SK-N-SH (cell line): ENCODE measurements at regions not wholly inside any gene's neighbourhood (a gene's known extent, or its start where the extent isn't known, plus 50 kb on each side); places are given as distances from the start of the nearest gene placed in this dataset.

Experiments
- CTCF ChIP-seq: fragments of 200-600 bp; sonication (generic); IDR thresholded peaks from 2 replicates; pipeline ENCODE4 v1.6.1; 2017; ENCODE audit warnings: antibody characterized with exemption, mild to moderate bottlenecking, moderate library complexity
- ELF1 ChIP-seq: IDR thresholded peaks from 2 replicates; pipeline ENCODE4 v1.4.0; 2012
- EP300 ChIP-seq, 2 experiments: IDR thresholded peaks; 2 replicates each; pipeline versions ENCODE4 v1.4.0 to v1.6.1; 2012; ENCODE audit warnings: borderline replicate concordance in 1 of 2, low read depth in 1 of 2, low read length in 1 of 2
- FOSL2 ChIP-seq: IDR thresholded peaks from 2 replicates; pipeline ENCODE4 v1.4.0; 2012; ENCODE audit warnings: low read depth, mild to moderate bottlenecking, moderate library complexity, borderline replicate concordance
- POLR2AphosphoS5 ChIP-seq: IDR thresholded peaks from 2 replicates; pipeline ENCODE4 v1.6.1; 2012; ENCODE audit warnings: low read depth, low read length
- RCOR1 ChIP-seq: fragments of 150-350 bp; IDR thresholded peaks from 2 replicates; pipeline ENCODE4 v1.6.1; 2017; ENCODE audit warnings: antibody characterized with exemption, low read length
- RFX5 ChIP-seq: IDR thresholded peaks from 2 replicates; pipeline ENCODE4 v1.6.1; 2012; ENCODE audit warnings: mild to moderate bottlenecking, improper control_type of control experiment, low read length
- TAF1 ChIP-seq: IDR thresholded peaks from 2 replicates; pipeline ENCODE4 v1.6.1; 2012; ENCODE audit warnings: low read depth, mild to moderate bottlenecking, low read length, moderate library complexity, borderline replicate concordance
- TEAD4 ChIP-seq: IDR thresholded peaks from 2 replicates; pipeline ENCODE4 v1.4.0; 2012; ENCODE audit warnings: mild to moderate bottlenecking, borderline replicate concordance; ENCODE audit not compliant: insufficient read depth
- YY1 ChIP-seq: IDR thresholded peaks from 2 replicates; pipeline ENCODE4 v1.4.0; 2012; ENCODE audit warnings: low read depth, mild to moderate bottlenecking
- ZBTB33 ChIP-seq: IDR thresholded peaks from 2 replicates; pipeline ENCODE4 v1.4.0; 2012; ENCODE audit warnings: low read depth, borderline replicate concordance
- TF ChIP-seq, protein P1 (sequence below): IDR thresholded peaks from 2 replicates; pipeline ENCODE4 v1.4.0; 2012; ENCODE audit warnings: low read depth, borderline replicate concordance
- TF ChIP-seq, protein P2 (sequence below): IDR thresholded peaks from 2 replicates; pipeline ENCODE4 v1.4.0; 2012; ENCODE audit warnings: low read depth

DNA sequence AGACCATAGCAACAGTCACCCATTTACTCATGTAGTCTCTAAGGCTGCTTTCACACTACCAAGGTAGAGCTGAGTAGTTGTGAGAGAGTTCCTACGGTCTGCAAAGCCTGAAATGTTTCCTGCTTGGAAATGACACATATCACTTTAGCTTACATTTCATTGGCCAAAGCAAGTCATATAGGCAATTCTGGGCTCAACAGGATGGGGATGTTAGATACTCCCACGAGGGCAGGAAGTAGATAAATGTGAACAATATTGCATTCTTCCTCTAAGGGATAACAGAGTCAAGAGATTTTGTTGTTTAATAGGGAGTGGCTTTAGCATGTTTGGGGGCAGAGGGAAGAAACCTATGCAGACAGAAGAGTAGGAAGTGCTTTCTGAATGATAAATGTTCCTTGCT, 355.6 kb upstream of the THRB start:
- TF ChIP-seq POLR2AphosphoS5 = no peak
- TF ChIP-seq ZBTB33 = no peak
- no peak for TF ChIP-seq YY1
- no peak for TF ChIP-seq CTCF
- TF ChIP-seq ELF1 = no peak
- no peak for TF ChIP-seq RFX5
- no peak for TF ChIP-seq TAF1
- TF ChIP-seq, protein P1, sequence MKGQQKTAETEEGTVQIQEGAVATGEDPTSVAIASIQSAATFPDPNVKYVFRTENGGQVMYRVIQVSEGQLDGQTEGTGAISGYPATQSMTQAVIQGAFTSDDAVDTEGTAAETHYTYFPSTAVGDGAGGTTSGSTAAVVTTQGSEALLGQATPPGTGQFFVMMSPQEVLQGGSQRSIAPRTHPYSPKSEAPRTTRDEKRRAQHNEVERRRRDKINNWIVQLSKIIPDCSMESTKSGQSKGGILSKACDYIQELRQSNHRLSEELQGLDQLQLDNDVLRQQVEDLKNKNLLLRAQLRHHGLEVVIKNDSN = no peak
- TF ChIP-seq RCOR1 = no peak
- TF ChIP-seq, protein P2, sequence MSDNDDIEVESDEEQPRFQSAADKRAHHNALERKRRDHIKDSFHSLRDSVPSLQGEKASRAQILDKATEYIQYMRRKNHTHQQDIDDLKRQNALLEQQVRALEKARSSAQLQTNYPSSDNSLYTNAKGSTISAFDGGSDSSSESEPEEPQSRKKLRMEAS = no peak
- TF ChIP-seq TEAD4 = no peak
- no peak for TF ChIP-seq FOSL2
- no peak for TF ChIP-seq EP300 (IDR thresholded peaks at IDR 0.05; ENCODE audit: borderline replicate concordance in 1 of 2, low read depth in 1 of 2, low read length in 1 of 2)
